Muscle layer of duodenum (tissue), 2 donors: ENCODE measurements at regions not wholly inside any gene's neighbourhood (a gene's known extent, or its start where the extent isn't known, plus 50 kb on each side); places are given as distances from the start of the nearest gene placed in this dataset.
"Not testable (repeated sequence)": the region's sequence is repeated elsewhere in the genome, so short reads cannot be mapped to it uniquely, and the experiment has no call there.

Source experiments
- H3K27ac ChIP-seq: one replicate; pipeline ENCODE4 v1.7.0; 2013; ENCODE audit warnings: mild to moderate bottlenecking, low read length
- H3K27me3 ChIP-seq: one replicate; pipeline ENCODE4 v1.7.0; 2013; ENCODE audit warnings: low read depth, mild to moderate bottlenecking, control low read depth, low read length
- H3K36me3 ChIP-seq, 2 donors: one replicate each; pipeline ENCODE4 v1.7.0; 2013; ENCODE audit warnings: low read length in 2 of 2, control low read depth in 1 of 2, mild to moderate bottlenecking in 1 of 2; ENCODE audit not compliant: insufficient read depth in 2 of 2, control insufficient read depth in 1 of 2
- H3K4me1 ChIP-seq, 2 donors: one replicate each; pipeline ENCODE4 v1.7.0; 2013; ENCODE audit warnings: low read length in 2 of 2, mild to moderate bottlenecking in 2 of 2, control low read depth in 1 of 2, moderate library complexity in 1 of 2; ENCODE audit not compliant: insufficient read depth in 2 of 2, control insufficient read depth in 1 of 2
- H3K4me3 ChIP-seq, 2 donors: one replicate each; pipeline ENCODE4 v1.7.0; 2013; ENCODE audit warnings: low read length in 2 of 2, low read depth in 1 of 2, mild to moderate bottlenecking in 1 of 2
- H3K9me3 ChIP-seq, 2 donors: one replicate each; pipeline ENCODE4 v1.7.0; 2013; ENCODE audit warnings: low read length in 2 of 2, control low read depth in 1 of 2, mild to moderate bottlenecking in 1 of 2; ENCODE audit not compliant: control insufficient read depth in 1 of 2
- donor health status: healthy.

GRCh38 chr2:17227856-17228255, 290.4 kb downstream of the RAD51AP2 start:
- H3K36me3 ChIP-seq, result no peaks in the 10 kb centered on the region
- no peak overlapping the region for H3K27ac ChIP-seq
- no peaks in the 10 kb centered on the region for H3K9me3 ChIP-seq
- no peaks in the 10 kb centered on the region for H3K4me1 ChIP-seq
- H3K27me3 ChIP-seq, result no peaks in the 10 kb centered on the region
- H3K4me3 ChIP-seq, result no peak overlapping the region

GRCh38 chr2:17226941-17227490, 291.2 kb downstream of the RAD51AP2 start:
- no peaks in the 10 kb centered on the region for H3K4me1 ChIP-seq
- H3K36me3 ChIP-seq, result no peaks in the 10 kb centered on the region
- H3K9me3 ChIP-seq, result no peaks in the 10 kb centered on the region
- no peak overlapping the region for H3K4me3 ChIP-seq
- H3K27me3 ChIP-seq, result no peaks in the 10 kb centered on the region
- H3K27ac ChIP-seq, result no peak overlapping the region

- H3K27ac ChIP-seq, result no peak overlapping the region
Observed at GRCh38 chr2:17223211-17223610, 295.0 kb downstream of the RAD51AP2 start.

GRCh38 chr2:17208511-17208910, 309.7 kb downstream of the RAD51AP2 start:
- H3K9me3 ChIP-seq, result no peaks in the 10 kb centered on the region
- no peak overlapping the region for H3K27ac ChIP-seq
- H3K4me1 ChIP-seq, result no peaks in the 10 kb centered on the region
- no peaks in the 10 kb centered on the region for H3K27me3 ChIP-seq
- no peaks in the 10 kb centered on the region for H3K36me3 ChIP-seq
- no peak overlapping the region for H3K4me3 ChIP-seq

More at GRCh38 chr2:17223211-17223610, 295.0 kb downstream of the RAD51AP2 start:
- H3K27me3 ChIP-seq, result no peaks in the 10 kb centered on the region
- no peaks in the 10 kb centered on the region for H3K9me3 ChIP-seq
- no peak overlapping the region for H3K4me3 ChIP-seq
- H3K4me1 ChIP-seq, result no peaks in the 10 kb centered on the region
- no peaks in the 10 kb centered on the region for H3K36me3 ChIP-seq

GRCh38 chr2:17206771-17207170, 311.5 kb downstream of the RAD51AP2 start:
- Histone ChIP-seq H3K27me3 (no peaks in the 10 kb centered on the region), H3K9me3 (no peaks in the 10 kb centered on the region), H3K36me3 (no peaks in the 10 kb centered on the region), H3K27ac (no peak overlapping the region), H3K4me1 (no peaks in the 10 kb centered on the region), H3K4me3 (no peak overlapping the region)

GRCh38 chr2:17204214-17204613, 314.0 kb downstream of the RAD51AP2 start:
- H3K4me3 ChIP-seq, H3K36me3 ChIP-seq, H3K9me3 ChIP-seq, H3K27ac ChIP-seq, H3K4me1 ChIP-seq, H3K27me3 ChIP-seq: not testable (repeated sequence)

- not testable (repeated sequence) for H3K4me3 ChIP-seq, H3K4me1 ChIP-seq, H3K27ac ChIP-seq
Observed at GRCh38 chr2:17202628-17203027, 315.6 kb downstream of the RAD51AP2 start.

GRCh38 chr2:17199741-17200140, 318.5 kb downstream of the RAD51AP2 start:
- Histone ChIP-seq H3K4me3 (no peak overlapping the region), H3K4me1 (no peaks in the 10 kb centered on the region), H3K27ac (no peak overlapping the region), H3K9me3 (no peaks in the 10 kb centered on the region), H3K36me3 (no peaks in the 10 kb centered on the region), H3K27me3 (no peaks in the 10 kb centered on the region)

More at GRCh38 chr2:17202628-17203027, 315.6 kb downstream of the RAD51AP2 start:
- H3K9me3 ChIP-seq, H3K36me3 ChIP-seq, H3K27me3 ChIP-seq: not testable (repeated sequence)

GRCh38 chr2:17196380-17196779, 321.9 kb downstream of the RAD51AP2 start:
- no peaks in the 10 kb centered on the region for H3K36me3 ChIP-seq
- H3K9me3 ChIP-seq, result no peaks in the 10 kb centered on the region
- H3K4me3 ChIP-seq, result no peak overlapping the region
- no peaks in the 10 kb centered on the region for H3K27me3 ChIP-seq
- H3K4me1 ChIP-seq, result no peaks in the 10 kb centered on the region
- no peak overlapping the region for H3K27ac ChIP-seq

- Histone ChIP-seq H3K9me3 (no peaks in the 10 kb centered on the region), H3K36me3 (no peaks in the 10 kb centered on the region), H3K4me3 (no peak overlapping the region), H3K27ac (no peak overlapping the region), H3K4me1 (no peaks in the 10 kb centered on the region), H3K27me3 (no peaks in the 10 kb centered on the region)
Observed at GRCh38 chr2:17195016-17195415, 323.2 kb downstream of the RAD51AP2 start.

GRCh38 chr2:17194083-17194482, 324.2 kb downstream of the RAD51AP2 start:
- Histone ChIP-seq H3K27ac (no peak overlapping the region), H3K36me3 (no peaks in the 10 kb centered on the region), H3K4me3 (no peak overlapping the region), H3K27me3 (no peaks in the 10 kb centered on the region), H3K9me3 (no peaks in the 10 kb centered on the region), H3K4me1 (no peaks in the 10 kb centered on the region)

GRCh38 chr2:17193433-17193890, 324.8 kb downstream of the RAD51AP2 start:
- H3K4me1 ChIP-seq, H3K4me3 ChIP-seq, H3K36me3 ChIP-seq, H3K27me3 ChIP-seq, H3K27ac ChIP-seq, H3K9me3 ChIP-seq: not testable (repeated sequence)
